ENCODE measurements at regions not wholly inside any gene's neighbourhood (a gene's known extent, or its start where the extent isn't known, plus 50 kb on each side); places are given as distances from the start of the nearest gene placed in this dataset.
"Not testable (repeated sequence)": the region's sequence is repeated elsewhere in the genome, so short reads cannot be mapped to it uniquely, and the experiment has no call there.

DNA sequence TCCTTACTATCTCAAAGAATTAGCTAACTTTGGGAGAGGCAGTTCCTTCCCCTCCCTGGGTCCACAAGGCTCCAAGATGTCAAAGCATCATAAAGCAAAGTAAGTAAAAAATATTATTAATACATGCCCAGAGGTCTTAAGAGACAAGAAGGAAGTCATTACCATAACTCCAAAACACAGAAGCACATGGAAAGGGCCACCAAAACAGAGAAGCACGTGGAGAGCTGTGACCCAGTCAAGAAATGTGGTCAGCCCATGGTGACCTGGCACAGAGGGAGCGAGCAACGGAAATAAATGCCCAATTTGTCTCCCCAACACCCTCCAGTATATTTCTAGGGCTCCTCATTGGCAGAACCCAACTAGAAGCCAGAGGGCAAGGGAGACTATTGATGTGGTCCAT, 277.5 kb upstream of the API5 start:
- no peak for DNase-seq

DNA sequence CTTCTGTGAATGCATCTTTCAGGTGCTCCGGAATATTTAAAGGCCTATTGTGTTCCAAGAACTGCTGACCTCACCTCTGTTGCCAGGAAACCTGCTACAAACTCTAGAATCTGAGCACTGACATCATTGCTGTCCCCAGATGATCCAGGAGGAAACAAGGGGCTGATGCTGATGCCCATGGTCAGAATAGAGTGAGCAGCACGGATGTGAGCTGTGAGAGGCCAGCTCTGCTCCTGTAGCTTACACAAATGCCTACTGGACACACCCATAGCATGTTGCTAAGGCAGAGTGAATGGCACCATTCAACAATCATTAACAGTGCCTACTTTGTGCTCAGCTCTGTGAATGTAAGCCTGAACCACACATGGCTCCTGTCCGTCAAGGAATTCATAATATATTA, 276.7 kb upstream of the API5 start:
- DNase-seq = no peak

GRCh38 chr11:43053638-43054412, 258.0 kb upstream of the API5 start:
- no peak for DNase-seq

GRCh38 chr11:43067681-43068080, 244.1 kb upstream of the API5 start:
- no peak for DNase-seq

GRCh38 chr11:43071338-43071737, 240.5 kb upstream of the API5 start:
- DNase-seq = no peak

DNA sequence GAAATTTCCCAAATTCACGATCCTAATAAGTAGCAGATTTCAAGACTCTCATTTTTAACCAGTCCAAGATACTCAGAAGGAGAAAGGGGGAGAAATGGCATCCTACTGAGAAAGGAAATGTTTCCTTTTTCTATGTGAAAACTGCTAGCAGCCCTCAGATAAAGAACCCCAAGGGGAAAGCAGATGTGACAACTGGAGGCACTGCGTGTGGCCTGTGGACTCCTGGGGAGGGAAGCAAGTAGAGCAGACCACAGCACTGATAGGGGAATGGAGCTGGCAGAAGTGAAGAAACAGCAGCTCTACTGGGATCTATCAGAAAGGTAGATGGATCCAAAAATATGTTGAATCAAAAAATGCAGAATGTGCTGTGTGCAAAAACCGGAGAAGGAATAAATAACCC, 239.7 kb upstream of the API5 start:
- DNase-seq = no peak

DNA sequence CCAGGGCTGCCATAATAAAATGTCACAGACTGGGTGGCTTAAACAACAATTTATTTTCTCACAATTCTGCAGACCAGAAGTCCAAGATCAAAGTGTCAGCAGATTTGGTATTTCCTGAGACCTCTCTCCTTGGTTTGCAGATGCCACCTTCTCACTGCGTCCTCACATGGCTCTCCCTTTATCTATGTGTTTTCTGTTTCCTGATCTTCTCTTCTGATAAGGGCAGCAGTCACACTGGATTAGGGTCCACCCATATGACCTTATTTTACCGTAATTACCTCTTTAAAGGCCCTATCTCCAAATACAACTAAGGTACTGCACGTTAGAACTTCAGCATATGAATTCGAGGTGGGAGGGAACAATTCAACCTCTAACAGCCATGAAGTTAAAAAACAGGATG, 238.9 kb upstream of the API5 start:
- no peak for DNase-seq

GRCh38 chr11:43074810-43075209, 237.0 kb upstream of the API5 start:
- no peak for DNase-seq

DNA sequence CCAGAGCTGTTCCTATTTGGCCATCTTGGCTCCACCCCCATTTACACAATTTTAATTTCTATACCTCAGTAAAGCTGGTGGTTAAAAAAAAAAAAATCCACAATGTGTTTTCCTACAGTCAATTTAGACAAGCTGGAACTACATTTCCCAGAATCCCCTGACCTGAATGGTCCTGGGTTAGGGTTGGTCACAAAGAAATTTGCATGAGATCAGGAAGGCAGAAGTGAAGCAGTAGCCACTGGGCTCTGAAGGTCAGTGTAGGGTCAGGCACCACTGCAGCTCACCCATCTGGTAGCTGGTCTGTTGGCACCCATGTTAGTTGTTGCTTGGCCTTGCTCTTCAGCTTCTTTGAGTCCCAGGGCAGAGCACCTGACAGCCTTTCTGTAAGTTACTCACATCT, 210.7 kb upstream of the API5 start:
- no peak for DNase-seq

- DNase-seq = no peak
These were observed 195.7 kb upstream of the API5 start for GRCh38 chr11:43116071-43116470.

DNA sequence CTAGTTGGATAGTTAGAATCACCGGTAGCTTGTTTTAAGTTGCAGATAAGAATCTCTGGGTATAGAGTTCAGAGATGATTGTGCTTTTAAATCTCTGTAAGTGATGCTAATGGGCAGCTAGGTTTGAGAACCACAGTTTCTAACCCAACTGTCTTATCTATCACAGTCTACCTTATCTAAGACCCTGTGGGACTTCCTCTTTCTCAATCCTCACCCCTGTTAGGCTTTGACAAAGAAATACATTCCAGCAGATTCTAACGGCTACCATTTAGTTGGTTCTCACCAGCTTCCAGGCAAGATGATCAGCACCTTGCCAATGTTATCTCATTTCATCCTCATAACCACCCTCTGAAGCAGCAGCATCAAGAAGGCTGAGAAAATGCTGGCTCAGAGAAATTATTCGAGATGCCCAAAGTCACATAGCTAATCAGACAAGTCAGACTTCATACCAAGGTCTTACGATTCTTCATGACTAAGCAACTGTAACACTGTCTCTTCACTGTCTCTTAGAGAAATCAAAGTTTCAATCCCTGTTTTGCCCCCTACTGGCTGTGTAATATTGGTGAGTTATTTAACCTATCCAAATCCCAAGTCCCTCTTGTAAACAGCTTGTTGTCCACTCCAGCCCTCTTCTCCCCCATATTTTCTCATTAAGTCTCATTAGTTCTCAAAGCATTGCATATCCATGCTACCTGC, 192.4 kb upstream of the API5 start:
- no peak for DNase-seq

GRCh38 chr11:43122546-43122945, 189.2 kb upstream of the API5 start:
- DNase-seq = no peak

DNA sequence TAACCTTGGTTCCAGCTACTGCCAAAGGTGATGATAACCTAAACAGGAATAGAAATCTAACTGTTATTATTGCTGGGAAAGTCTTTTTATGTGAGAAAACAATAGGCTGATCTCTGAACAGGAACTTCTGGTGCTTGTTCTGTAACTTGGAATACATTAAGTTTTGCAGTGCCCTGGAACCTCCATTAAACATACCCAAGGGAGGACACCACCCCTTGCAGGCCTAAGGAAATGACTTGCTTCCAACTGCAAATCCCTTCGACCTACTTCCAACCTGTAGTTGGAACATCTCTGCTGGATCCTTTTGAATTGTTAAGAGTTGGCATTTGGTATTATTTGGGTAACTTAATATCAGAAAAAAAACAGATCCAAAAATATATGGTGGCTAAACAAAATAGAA, 188.4 kb upstream of the API5 start:
- no peak for DNase-seq

GRCh38 chr11:43124272-43124935, 187.4 kb upstream of the API5 start:
- DNase-seq = no peak

- DNase-seq = no peak
These were observed 182.5 kb upstream of the API5 start for GRCh38 chr11:43129329-43129728.

DNA sequence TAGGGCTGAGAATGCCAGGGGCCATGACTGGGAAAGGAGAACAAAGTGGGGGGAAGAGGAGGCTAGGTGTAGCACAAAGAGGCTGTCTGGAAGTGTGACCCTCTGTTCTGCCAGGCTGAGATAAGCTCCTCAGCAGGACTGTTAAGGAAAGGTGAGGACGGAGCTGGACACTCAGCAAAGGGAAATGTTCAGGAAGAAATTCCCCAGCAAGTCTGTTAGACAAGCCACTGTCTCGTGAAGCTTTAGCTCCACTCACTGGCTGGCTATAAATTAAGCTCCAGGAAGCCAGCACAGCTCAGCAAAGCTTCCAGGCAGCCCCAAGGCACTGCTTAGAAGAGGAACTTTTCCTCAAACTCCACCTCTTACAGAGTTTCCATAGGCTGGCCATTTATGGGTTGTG, 181.2 kb upstream of the API5 start:
- no peak for DNase-seq

- DNase-seq = no peak
These were observed 175.7 kb upstream of the API5 start for GRCh38 chr11:43135966-43136534.

DNA sequence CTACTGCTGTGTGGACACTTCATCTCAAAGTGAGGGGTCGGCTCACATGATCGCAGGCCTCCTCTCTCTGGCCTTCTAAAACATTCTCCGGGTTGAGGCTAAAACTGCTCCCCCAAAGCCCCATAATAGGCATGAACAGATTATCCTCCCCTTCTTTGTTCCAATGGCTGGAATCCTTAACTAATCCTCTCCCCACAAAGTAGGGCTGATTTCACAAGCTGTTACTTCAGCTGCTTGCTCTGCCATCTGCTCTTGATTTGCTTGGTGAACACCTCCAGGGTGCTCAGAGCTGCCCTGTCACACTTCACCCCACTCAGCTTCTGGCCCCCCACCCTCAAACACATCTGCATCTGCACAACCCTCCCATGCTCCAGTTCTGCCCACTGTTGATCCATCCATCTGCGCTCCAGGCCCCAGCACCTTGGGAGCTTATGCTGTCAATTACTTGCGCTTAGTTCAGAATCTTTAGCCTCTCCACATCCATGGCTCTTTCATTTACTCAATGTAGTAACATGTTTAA, 173.1 kb upstream of the API5 start:
- DNase-seq = no peak

GRCh38 chr11:43145653-43146052, 166.1 kb upstream of the API5 start:
- DNase-seq = no peak

DNA sequence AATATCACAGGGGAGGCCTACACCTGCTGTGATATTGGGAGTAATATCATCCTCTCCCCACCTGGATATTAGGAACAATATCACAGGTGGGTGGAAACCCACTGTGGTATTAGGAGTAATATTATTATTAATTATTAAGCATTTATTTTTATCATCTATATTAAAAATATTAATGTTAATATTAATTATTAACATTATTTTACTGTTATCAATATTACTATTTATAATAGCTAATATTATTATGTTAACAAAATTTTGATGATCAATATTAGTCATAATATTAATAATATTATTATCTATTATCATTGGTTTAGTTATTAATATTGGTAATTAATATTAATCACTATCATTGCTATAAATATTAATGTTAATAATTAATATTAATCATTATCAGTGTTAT, 161.1 kb upstream of the API5 start:
- DNase-seq = no peak

DNA sequence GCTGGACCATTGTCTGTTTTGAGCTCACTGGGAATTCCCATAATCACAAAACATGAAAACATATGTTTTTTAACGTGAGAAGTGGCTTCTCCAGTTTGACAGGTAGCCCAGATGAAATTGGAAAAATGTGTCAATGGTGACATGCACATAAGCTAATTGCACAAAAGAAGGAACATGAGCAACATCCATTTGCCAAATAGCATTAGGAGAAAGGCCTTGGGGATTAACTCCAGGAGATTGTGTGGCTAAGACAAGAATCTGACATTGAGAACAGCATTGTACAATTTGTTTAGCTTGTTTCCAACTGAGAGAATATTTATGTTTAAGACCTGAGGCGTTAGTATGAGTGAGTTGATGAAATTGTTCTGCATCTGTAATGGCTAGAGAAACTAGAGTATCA, 147.0 kb upstream of the API5 start:
- DNase-seq = no peak

GRCh38 chr11:43165393-43165792, 146.4 kb upstream of the API5 start:
- DNase-seq = not testable (repeated sequence)

- not testable (repeated sequence) for DNase-seq
These were observed 143.6 kb upstream of the API5 start for GRCh38 chr11:43168241-43168640.

GRCh38 chr11:43172477-43172876, 139.3 kb upstream of the API5 start:
- no peak for DNase-seq
